ENCODE measurements at regions not wholly inside any gene's neighbourhood (a gene's known extent, or its start where the extent isn't known, plus 50 kb on each side); places are given as distances from the start of the nearest gene placed in this dataset.
"Not testable (repeated sequence)": the region's sequence is repeated elsewhere in the genome, so short reads cannot be mapped to it uniquely, and the experiment has no call there.

GRCh38 chr4:31692399-31692940 lies 972.3 kb downstream of the PCDH7 start:
- no peak for DNase-seq

- DNase-seq = no peak
These were observed 981.1 kb downstream of the PCDH7 start for GRCh38 chr4:31701256-31701655.

DNA sequence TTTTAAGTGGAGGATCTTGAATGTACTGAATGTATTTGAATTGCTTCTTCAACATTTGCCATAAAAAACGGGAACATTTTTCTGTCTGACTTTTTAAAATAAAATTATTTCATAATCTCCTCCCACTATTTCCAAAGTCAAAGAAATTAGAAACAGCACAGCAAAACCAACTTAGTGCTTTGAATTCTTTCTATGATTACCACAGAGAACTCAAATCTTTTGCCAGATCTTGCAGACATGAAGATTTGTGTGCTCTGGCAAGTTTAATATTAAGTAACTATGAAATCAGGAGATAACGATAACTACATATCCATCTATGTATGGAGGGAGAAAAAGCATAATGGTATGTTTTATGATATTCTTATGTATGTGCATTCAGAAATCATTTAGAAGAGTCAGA lies 982.2 kb downstream of the PCDH7 start:
- no peak for DNase-seq

DNA sequence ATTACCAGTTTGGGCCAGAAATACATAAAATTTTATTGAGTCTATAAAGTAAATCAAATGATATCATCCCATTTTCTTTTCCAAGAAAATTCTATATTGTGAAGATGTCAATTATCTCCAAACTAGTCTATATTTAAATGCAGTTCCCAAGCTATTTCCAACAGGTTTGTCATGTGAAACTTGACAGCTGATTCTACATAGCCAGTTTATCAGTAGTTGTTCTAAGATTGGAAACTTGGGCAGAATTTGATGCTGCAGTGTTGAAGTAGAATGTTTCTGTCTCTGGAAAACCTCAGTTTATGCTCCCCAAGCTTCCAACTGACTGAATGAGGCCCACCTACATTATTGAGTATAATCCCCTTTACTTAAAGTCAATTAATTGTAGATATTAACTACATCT lies 994.1 kb downstream of the PCDH7 start:
- DNase-seq = no peak

DNA sequence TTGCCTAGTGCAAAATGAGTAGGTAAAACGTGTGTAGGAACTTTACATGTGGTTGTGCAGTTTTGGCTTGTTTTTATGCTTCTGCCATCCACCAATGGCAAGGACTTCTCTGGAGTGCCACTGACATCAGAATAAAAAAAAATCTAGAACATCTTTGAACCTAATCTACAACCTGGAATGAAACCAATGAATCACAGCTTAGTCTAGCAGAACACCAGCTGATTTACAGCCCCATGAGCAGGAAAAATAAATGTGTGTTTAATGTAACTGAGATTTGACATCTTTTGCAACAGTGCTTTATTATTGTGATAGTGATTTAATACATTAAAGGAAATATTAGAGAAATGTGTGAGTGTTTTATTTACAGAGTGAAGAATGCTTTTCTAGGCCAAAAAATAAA lies 995.1 kb downstream of the PCDH7 start:
- no peak for DNase-seq

GRCh38 chr4:31727030-31727429 lies 1006.9 kb downstream of the PCDH7 start:
- no peak for DNase-seq

- no peak for DNase-seq
These were observed 1014.8 kb downstream of the PCDH7 start for GRCh38 chr4:31735004-31735403.

GRCh38 chr4:31737419-31737818 lies 1017.2 kb downstream of the PCDH7 start:
- DNase-seq = no peak

DNA sequence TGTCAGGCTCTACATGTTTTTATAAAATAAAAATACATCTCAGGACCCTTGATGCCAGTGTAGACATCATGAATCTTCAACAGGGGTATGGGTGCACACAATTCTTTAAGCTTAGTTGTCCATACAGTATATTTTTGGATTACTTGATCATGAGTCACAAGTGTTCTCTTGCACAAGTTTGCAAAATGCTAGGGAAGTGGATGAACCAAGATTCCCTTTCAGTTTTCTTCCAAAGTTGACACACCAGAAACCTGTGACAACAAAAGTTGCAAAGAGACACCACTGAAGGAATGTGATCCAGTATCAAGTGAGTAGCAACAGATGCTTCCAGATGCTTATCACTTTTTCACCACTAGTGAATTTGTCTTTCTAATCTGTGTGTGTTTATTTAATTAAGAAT lies 1021.2 kb downstream of the PCDH7 start:
- no peak for DNase-seq

DNA sequence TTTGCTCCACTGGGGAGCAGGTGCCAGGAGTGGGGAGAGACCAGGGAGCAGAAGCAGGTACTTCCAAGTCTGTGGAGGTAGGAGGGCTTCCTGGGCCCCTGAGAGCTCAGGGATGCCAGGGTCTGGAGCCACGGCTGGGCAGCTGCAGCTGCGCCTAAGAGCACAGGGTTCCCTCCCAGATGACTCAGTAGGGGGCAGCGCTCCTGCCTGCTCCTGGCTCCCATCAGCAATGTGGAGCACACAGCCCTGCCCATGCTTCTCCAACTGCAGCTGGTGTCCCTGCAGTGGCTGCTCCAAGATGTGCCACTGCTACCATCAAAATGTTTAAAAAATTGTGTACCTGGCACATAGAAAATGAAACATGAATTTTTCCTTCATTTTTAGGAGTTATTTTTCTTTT lies 1028.2 kb downstream of the PCDH7 start:
- no peak for DNase-seq

GRCh38 chr4:31750581-31750980 lies 1030.4 kb downstream of the PCDH7 start:
- not testable (repeated sequence) for DNase-seq

GRCh38 chr4:31755751-31756150 lies 1035.6 kb downstream of the PCDH7 start:
- DNase-seq = no peak

DNA sequence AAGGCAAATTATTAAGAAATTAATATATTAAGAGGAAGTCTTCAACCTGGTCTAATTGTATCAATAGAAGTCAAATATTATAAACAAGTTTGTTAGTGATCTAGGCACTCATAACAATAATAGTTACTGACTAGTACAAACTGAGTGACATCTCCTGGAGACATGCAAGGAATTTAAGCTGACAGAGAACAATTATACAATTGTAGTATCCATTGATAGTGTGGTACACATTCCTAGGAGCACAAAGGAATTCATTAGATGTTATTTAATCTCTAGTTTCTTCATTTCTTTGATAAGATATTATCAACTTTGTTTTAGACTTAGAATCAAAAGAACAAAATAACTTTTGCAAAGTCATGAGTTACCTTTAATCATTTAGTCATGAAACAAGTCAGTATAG lies 1048.6 kb downstream of the PCDH7 start:
- no peak for DNase-seq

- DNase-seq = no peak
These were observed 1063.1 kb downstream of the PCDH7 start for GRCh38 chr4:31783311-31783710.

DNA sequence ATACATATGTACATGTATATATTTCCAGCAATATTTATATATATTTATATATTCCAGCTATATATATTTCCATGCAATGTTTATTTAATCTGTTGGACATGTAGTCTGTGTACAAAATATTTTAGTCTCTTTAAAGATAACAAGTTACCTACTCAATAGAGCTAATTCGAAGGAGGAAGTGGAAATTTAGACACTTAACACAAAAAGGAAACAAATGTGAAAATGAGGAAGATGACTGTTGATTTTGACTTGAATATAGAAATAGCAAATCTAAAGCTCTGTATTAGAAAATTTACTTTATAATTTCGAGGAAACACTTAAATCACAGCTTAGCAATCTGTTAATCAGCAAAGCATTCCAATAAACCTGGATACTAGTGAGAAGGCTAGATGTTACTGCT lies 1064.4 kb downstream of the PCDH7 start:
- no peak for DNase-seq

DNA sequence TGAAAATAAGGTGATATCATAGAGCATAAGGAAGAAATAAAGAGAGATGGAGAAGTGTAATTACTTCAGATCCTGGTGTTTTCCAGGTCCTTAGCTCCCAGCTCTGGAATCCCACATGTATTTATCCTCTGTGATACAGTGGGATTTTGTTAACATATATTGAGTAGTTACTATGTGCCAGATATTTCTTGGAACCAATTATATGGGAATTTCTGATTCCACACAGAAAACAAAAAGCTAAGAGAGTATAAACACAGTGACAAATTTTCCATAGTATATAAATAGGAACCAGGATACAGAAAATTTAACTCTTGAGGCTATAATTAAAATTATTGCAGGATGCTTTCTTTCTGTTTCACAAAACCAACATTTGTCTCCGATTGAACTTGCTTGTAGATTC lies 1067.5 kb downstream of the PCDH7 start:
- DNase-seq = no peak

GRCh38 chr4:31788676-31789075 lies 1068.5 kb downstream of the PCDH7 start:
- no peak for DNase-seq

DNA sequence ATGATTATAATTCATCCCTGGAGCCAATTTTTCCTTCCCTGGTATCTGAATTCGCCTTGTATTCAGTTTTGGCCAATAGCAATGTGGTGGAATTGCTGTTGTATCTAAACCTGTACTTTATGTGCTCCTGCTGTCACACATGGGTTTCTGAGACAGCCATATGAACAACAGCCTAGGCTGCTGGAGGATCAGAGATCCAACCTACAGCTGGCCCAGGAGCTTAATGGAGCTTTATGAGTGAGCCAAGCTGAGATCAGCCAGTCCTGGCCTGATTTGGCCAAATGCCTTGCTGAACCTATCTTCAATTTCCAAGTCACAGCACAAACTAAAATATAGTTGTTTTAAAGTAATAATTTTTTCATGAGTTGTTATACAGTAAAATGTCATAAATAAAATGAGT lies 1071.5 kb downstream of the PCDH7 start:
- DNase-seq = no peak

DNA sequence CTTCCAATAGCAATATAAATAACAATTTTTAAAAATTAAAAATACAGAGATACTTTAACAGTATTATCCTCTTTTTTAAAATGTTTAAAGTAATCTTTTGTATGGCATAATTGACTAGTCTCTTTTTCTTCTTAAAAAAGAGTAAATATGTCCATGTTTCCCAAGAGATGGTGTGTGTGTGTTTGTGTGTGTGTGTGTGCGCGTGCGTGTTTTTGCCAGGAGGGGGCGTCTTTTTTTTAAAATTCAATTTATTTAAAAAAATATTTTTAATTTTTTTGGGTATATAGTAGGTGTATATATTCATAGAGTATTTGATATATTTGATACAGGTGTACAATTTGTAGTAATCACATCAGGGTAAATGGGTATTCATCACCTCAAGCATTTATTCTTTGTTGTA lies 1073.7 kb downstream of the PCDH7 start:
- no peak for DNase-seq

DNA sequence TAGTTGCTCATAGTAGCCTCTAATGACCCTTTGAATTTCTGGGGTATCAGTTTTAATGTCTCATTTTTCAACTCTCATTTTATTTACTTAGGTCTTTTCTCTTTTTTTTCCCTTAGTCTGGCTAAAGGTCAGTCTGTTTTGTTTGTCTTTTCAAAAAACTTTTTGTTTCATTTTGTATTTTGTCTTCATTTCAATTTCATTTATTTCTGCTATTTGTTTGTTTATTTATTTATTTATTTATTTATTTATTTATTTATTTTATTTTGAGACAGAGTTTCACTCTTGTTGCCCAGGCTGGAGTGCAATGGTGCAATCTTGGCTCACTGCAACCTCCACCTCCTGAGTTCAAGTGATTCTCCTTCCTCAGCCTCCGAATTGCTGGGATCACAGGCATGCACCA lies 1076.9 kb downstream of the PCDH7 start:
- DNase-seq = not testable (repeated sequence)

DNA sequence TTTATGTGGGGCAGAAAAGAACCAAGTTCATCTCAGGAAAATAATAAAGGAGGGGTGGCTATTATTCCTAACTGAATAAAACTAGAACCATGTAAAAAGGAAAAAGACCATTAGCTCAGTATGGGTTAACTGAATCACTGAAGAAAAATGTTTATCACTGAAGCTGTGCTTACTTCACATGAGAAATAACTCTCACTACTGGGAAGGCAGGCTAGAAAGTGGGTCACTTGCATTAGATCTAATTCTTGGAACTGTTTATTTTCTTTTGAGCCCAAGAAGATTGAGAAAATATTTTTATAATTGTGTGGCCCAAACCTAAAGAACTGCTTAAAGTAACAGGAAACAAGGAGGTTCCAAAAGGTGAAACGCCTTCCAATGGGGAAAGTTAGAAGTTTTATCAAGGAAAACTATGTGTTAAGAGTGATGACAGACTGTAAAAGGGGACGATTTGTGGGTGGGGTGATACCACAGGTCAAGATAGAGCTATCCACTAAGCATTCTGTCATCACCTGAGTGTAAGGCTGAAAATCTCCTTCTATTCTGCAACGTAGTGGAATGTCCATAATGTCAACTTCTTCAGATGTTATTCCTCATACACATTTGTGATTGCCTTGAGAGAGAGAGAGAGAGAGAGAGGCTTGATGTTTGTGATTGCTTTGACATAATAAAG lies 1083.5 kb downstream of the PCDH7 start:
- DNase-seq = no peak

DNA sequence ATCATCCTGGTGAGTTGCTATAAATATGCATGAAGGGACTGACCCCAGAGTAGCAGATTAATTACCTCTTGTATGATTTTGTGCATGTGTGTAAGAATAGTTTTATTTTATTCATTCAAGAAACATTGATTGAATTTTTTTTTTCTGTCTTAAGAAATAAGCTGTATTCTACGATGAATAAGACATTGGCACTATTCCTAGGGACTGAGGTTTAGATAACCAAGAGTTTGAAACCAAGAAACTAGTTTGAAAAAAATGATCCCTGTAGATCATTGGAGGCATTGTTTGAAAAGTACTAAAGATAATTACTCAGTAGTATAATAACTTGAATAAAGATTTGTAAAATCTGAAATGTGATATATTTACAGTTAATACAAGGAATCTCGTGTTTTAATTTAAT lies 1086.9 kb downstream of the PCDH7 start:
- no peak for DNase-seq

- no peak for DNase-seq
These were observed 1124.2 kb downstream of the PCDH7 start for GRCh38 chr4:31844350-31844749.

DNA sequence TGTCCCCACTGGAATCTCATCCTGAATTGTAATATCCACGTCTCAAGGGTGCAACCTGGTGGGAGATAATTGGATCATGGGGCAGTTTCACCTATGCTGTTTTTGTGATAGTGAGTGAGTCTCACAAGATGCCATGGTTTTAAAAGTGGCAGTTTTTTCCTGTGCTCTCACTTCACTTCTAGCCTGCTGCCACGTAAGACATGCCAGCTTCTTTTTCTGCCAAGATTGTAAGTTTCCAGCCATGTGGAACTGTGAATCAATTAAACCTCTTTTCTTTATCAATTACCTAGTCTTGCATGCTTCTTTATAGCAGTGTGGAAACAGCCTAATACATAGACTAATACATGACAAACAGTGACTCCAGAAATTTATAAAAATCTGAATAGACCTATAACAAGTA lies 1131.8 kb downstream of the PCDH7 start:
- DNase-seq = no peak

DNA sequence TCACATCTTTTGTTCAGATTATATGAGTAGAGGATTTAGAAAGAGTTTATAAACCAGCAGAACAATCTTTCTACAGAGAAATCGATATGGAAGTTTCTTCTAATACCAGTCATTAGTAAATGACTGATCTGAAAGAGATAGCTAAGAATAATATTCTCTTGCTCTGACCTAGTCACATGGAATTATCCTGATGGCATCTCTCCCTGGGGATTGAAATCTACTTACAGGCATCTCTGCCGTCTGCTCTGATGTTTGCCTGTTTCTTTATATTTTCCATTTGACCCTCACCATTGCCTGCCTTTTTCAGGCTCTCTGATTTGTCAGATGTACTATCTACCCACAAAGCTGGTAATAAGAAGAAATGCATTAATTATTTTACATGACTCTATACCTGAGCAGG lies 1157.3 kb downstream of the PCDH7 start:
- DNase-seq = no peak
